SK-N-SH (cell line): ENCODE measurements at regions not wholly inside any gene's neighbourhood (a gene's known extent, or its start where the extent isn't known, plus 50 kb on each side); places are given as distances from the start of the nearest gene placed in this dataset.

ENCODE experiments used
- CTCF ChIA-PET: fragments of 300-600, 350-600 bp; formaldehyde crosslinking; extraction: SDS; loops from one replicate; lab custom pipeline; 2021; lab: Yijun Ruan, JAX
- POLR2A ChIA-PET: fragments of 350-600 bp; sonication (Branson Sonifier 250); formaldehyde crosslinking; extraction: SDS; loops from one replicate; lab custom pipeline; 2020; ENCODE audit warnings: antibody characterized with exemption, inconsistent platforms; lab: Yijun Ruan, JAX
- DNase-seq: peaks from one replicate; pipeline ENCODE4 v3.0.0; 2012
- H2AFZ ChIP-seq: fragments of 200-600 bp; sonication (generic); 2 replicates; pipeline ENCODE4 v1.8.1; 2016; ENCODE audit warnings: antibody characterized with exemption, mild to moderate bottlenecking, low read depth
- H3F3A ChIP-seq: fragments of 200-600 bp; sonication (generic); replicated peaks from 2 replicates; pipeline ENCODE3; 2016; ENCODE audit warnings: antibody characterized with exemption, mild to moderate bottlenecking; ENCODE audit not compliant: insufficient read depth
- H3K27ac ChIP-seq, 2 experiments: fragments of 200-500 bp in 1 of 2; fragments of 200-600 bp in 1 of 2; sonication (Bioruptor generic) in 1 of 2; sonication (generic), shearing (Covaris generic) in 1 of 2; 2 replicates each; pipeline versions ENCODE4 v1.5.1 to v1.6.1; 2014 to 2016; ENCODE audit warnings: low read depth in 2 of 2, inconsistent platforms in 1 of 2, low read length in 1 of 2, mild to moderate bottlenecking in 1 of 2, mixed read lengths in 1 of 2
- H3K27me3 ChIP-seq: fragments of 200-600 bp; sonication (generic), shearing (Covaris generic); 2 replicates; pipeline ENCODE4 v1.6.1; 2016; ENCODE audit warnings: mixed run types; ENCODE audit not compliant: insufficient read depth
- H3K36me3 ChIP-seq, 2 experiments: fragments of 200-500 bp in 1 of 2; fragments of 200-600 bp in 1 of 2; sonication (Bioruptor generic) in 1 of 2; sonication (generic) in 1 of 2; replicated peaks in 1 of 2; 2 replicates each; pipeline versions ENCODE3 to v1.5.1; 2014 to 2016; ENCODE audit warnings: low read length in 1 of 2, mild to moderate bottlenecking in 1 of 2; ENCODE audit not compliant: insufficient read depth in 2 of 2, control insufficient read depth in 1 of 2
- H3K4me1 ChIP-seq, 2 experiments: fragments of 200-500 bp in 1 of 2; fragments of 200-600 bp in 1 of 2; sonication (Bioruptor generic) in 1 of 2; sonication (generic), shearing (Covaris generic) in 1 of 2; 2 replicates each; pipeline versions ENCODE4 v1.5.1 to v1.6.1; 2014 to 2016; ENCODE audit warnings: low read depth in 1 of 2, low read length in 1 of 2, mixed run types in 1 of 2; ENCODE audit not compliant: insufficient read depth in 2 of 2, control insufficient read depth in 1 of 2
- H3K4me2 ChIP-seq: fragments of 200-600 bp; sonication (generic), shearing (Covaris generic); 2 replicates; pipeline ENCODE4 v1.6.1; 2017; ENCODE audit warnings: mixed run types
- H3K4me3 ChIP-seq, 2 experiments: fragments of 200-500 bp in 1 of 2; fragments of 200-600 bp in 1 of 2; sonication (Bioruptor generic) in 1 of 2; sonication (generic), shearing (Covaris generic) in 1 of 2; 2 replicates each; pipeline versions ENCODE4 v1.5.1 to v1.8.1; 2014 to 2016; ENCODE audit warnings: low read depth in 2 of 2, inconsistent platforms in 1 of 2, low read length in 1 of 2, mild to moderate bottlenecking in 1 of 2, mixed read lengths in 1 of 2, moderate library complexity in 1 of 2
- H3K79me2 ChIP-seq: fragments of 200-600 bp; sonication (generic); 2 replicates; pipeline ENCODE4 v1.8.1; 2017; ENCODE audit warnings: mild to moderate bottlenecking; ENCODE audit not compliant: insufficient read depth
- H3K9ac ChIP-seq: fragments of 200-600 bp; sonication (generic); 2 replicates; pipeline ENCODE4 v1.6.1; 2017; ENCODE audit warnings: mixed run types
- H3K9me2 ChIP-seq: fragments of 200-600 bp; sonication (generic); 2 replicates; pipeline ENCODE4 v1.6.1; 2017; ENCODE audit warnings: mixed run types
- H3K9me3 ChIP-seq: fragments of 200-600 bp; sonication (generic); 2 replicates; pipeline ENCODE4 v1.6.1; 2017; ENCODE audit warnings: mixed run types, mild to moderate bottlenecking, moderate library complexity
- H4K20me1 ChIP-seq: fragments of 200-600 bp; sonication (generic); 2 replicates; pipeline ENCODE4 v1.6.1; 2017; ENCODE audit warnings: mild to moderate bottlenecking, mixed run types; ENCODE audit not compliant: insufficient read depth
- CHD2 ChIP-seq: fragments of 150-350 bp; IDR thresholded peaks from 2 replicates; pipeline ENCODE4 v1.6.1; 2018; ENCODE audit warnings: low read length; ENCODE audit not compliant: partially characterized antibody
- FOSL2 ChIP-seq: IDR thresholded peaks from 2 replicates; pipeline ENCODE4 v1.4.0; 2012; ENCODE audit warnings: low read depth, mild to moderate bottlenecking, moderate library complexity, borderline replicate concordance
- FOXM1 ChIP-seq: IDR thresholded peaks from 2 replicates; pipeline ENCODE4 v1.4.0; 2012; ENCODE audit warnings: low read depth, mild to moderate bottlenecking
- MEF2A ChIP-seq: IDR thresholded peaks from 2 replicates; pipeline ENCODE4 v1.4.0; 2012; ENCODE audit warnings: low read depth, borderline replicate concordance
- MXI1 ChIP-seq: IDR thresholded peaks from 2 replicates; pipeline ENCODE4 v1.6.1; 2012; ENCODE audit warnings: mild to moderate bottlenecking, low read depth, low read length, improper control_type of control experiment
- NFIC ChIP-seq: IDR thresholded peaks from 2 replicates; pipeline ENCODE4 v1.4.0; 2012; ENCODE audit warnings: borderline replicate concordance
- PBX3 ChIP-seq: IDR thresholded peaks from 2 replicates; pipeline ENCODE4; 2012
- RFX5 ChIP-seq: IDR thresholded peaks from 2 replicates; pipeline ENCODE4 v1.6.1; 2012; ENCODE audit warnings: mild to moderate bottlenecking, improper control_type of control experiment, low read length
- RXRA ChIP-seq: IDR thresholded peaks from 2 replicates; pipeline ENCODE4 v1.4.0; 2012; ENCODE audit warnings: low read depth, mild to moderate bottlenecking, borderline replicate concordance
- whole genome bisulfite sequencing: methylation state at CpG from one replicate; pipeline ENCODE4 v1.1.6; 2017; ENCODE audit warnings: low lambda C conversion rate; 5-methylcytosine and 5-hydroxymethylcytosine counted together
- TF ChIP-seq, protein P1 (sequence below): IDR thresholded peaks from 2 replicates; pipeline ENCODE4 v1.4.0; 2012; ENCODE audit warnings: low read depth, borderline replicate concordance
- TF ChIP-seq, protein P2 (sequence below): IDR thresholded peaks from 2 replicates; pipeline ENCODE4 v1.4.0; 2012; ENCODE audit warnings: low read depth, borderline replicate concordance

GRCh38 chr2:78890935-78891334 lies 134.6 kb upstream of the REG3G start:
- Histone ChIP-seq H3K27ac (no peak overlapping the region), H3F3A (no peaks in the 10 kb centered on the region), H3K36me3 (no peaks in the 10 kb centered on the region), H4K20me1 (no peaks in the 10 kb centered on the region), H3K9me2 (no peaks in the 10 kb centered on the region), H3K4me3 (no peak overlapping the region), H3K9me3 (no peaks in the 10 kb centered on the region), H3K9ac (no peak overlapping the region), H3K79me2 (no peaks in the 10 kb centered on the region), H3K4me1 (no peaks in the 10 kb centered on the region), H3K27me3 (no peaks in the 10 kb centered on the region), H3K4me2 (no peak overlapping the region), H2AFZ (no peak overlapping the region)
- DNase-seq, result no peak
- TF ChIP-seq FOSL2, result no peak
- no peak for TF ChIP-seq FOXM1
- no peak for TF ChIP-seq RXRA
- TF ChIP-seq MXI1, result no peak
- WGBS, result 0% methylated on average over 2 of the region's 2 CpGs
- ChIA-PET POLR2A (no interaction called here), CTCF (interaction anchor here (1.4 kb wide), 1 partner anchor 9 kb away, joined by 3 read pairs; no protein-coding TSS in a partner anchor)

DNA sequence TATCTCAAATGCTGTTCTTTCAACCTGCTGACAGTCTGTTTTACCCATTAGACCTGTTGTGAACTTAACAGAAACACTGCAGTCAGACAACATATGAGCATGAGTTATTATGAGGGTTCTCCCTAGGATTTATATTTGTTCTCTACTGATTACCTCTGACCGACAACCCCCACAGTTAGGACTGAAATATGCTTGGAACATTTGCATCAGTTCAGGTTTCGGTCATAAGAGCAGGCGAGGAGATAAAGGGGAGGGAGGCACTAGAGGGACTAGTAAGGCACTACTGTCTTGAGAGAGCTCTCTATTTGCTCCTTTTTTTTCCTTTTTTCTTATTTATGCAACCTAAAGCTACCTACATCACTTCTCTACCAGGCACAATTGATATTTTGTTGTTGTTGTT lies 133.2 kb upstream of the REG3G start:
- no peak overlapping the region for H3K27ac ChIP-seq
- H3K9me2 ChIP-seq, result no peaks in the 10 kb centered on the region
- no peaks in the 10 kb centered on the region for H3K4me1 ChIP-seq
- no peaks in the 10 kb centered on the region for H4K20me1 ChIP-seq
- WGBS, result 39% methylated on average over 3 of the region's 3 CpGs
- no peaks in the 10 kb centered on the region for H3K79me2 ChIP-seq
- DNase-seq, result no peak
- H3K27me3 ChIP-seq, result no peaks in the 10 kb centered on the region
- H3K4me2 ChIP-seq, result no peak overlapping the region
- no peaks in the 10 kb centered on the region for H3F3A ChIP-seq
- TF ChIP-seq, protein P1, sequence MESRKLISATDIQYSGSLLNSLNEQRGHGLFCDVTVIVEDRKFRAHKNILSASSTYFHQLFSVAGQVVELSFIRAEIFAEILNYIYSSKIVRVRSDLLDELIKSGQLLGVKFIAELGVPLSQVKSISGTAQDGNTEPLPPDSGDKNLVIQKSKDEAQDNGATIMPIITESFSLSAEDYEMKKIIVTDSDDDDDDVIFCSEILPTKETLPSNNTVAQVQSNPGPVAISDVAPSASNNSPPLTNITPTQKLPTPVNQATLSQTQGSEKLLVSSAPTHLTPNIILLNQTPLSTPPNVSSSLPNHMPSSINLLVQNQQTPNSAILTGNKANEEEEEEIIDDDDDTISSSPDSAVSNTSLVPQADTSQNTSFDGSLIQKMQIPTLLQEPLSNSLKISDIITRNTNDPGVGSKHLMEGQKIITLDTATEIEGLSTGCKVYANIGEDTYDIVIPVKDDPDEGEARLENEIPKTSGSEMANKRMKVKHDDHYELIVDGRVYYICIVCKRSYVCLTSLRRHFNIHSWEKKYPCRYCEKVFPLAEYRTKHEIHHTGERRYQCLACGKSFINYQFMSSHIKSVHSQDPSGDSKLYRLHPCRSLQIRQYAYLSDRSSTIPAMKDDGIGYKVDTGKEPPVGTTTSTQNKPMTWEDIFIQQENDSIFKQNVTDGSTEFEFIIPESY, result no peak
- TF ChIP-seq CHD2 (no peak), MEF2A (no peak), RFX5 (no peak), NFIC (no peak), PBX3 (no peak), MXI1 (no peak), FOXM1 (no peak)
- TF ChIP-seq, protein P2, sequence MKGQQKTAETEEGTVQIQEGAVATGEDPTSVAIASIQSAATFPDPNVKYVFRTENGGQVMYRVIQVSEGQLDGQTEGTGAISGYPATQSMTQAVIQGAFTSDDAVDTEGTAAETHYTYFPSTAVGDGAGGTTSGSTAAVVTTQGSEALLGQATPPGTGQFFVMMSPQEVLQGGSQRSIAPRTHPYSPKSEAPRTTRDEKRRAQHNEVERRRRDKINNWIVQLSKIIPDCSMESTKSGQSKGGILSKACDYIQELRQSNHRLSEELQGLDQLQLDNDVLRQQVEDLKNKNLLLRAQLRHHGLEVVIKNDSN, result no peak
- H3K9ac ChIP-seq, result no peak overlapping the region
- ChIA-PET POLR2A (no interaction called here), CTCF (no interaction called here)
- no peak overlapping the region for H2AFZ ChIP-seq
- H3K4me3 ChIP-seq, result no peak overlapping the region
- H3K36me3 ChIP-seq, result no peaks in the 10 kb centered on the region
- H3K9me3 ChIP-seq, result no peaks in the 10 kb centered on the region
